ENCODE measurements at regions not wholly inside any gene's neighbourhood (a gene's known extent, or its start where the extent isn't known, plus 50 kb on each side); places are given as distances from the start of the nearest gene placed in this dataset.
A peak's percentile ranks its signal among the peaks of the same experiment; 100 is the strongest.
"Not testable (repeated sequence)": the region's sequence is repeated elsewhere in the genome, so short reads cannot be mapped to it uniquely, and the experiment has no call there.

- DNase-seq; ATAC-seq; intact Hi-C loops (cut with DNase I, micrococcal nuclease): not testable (repeated sequence)
Observed at GRCh38 chr21:5060364-5061083, 5460.9 kb upstream of the TPTE start.

GRCh38 chr21:5064581-5065142, 5456.7 kb upstream of the TPTE start:
- ATAC-seq; intact Hi-C loops (cut with DNase I, micrococcal nuclease): not testable (repeated sequence)
- DNase-seq, result peak in 1 of 2 donors; percentile 4

GRCh38 chr21:5065240-5066211, 5455.9 kb upstream of the TPTE start:
- intact Hi-C loops (cut with DNase I, micrococcal nuclease), result not testable (repeated sequence)
- DNase-seq (peak; percentile 37 to 59), ATAC-seq (peak; percentile 17)

- DNase-seq, result peak in 1 of 2 donors; percentile 1
- intact Hi-C loops (cut with DNase I, micrococcal nuclease); ATAC-seq: not testable (repeated sequence)
Observed at GRCh38 chr21:5066682-5067251, 5454.6 kb upstream of the TPTE start.

GRCh38 chr21:5067326-5068048, 5453.9 kb upstream of the TPTE start:
- DNase-seq, result peak in 1 of 2 donors; percentile 1
- peak; percentile 76 for ATAC-seq
- intact Hi-C loops (cut with DNase I, micrococcal nuclease), result not testable (repeated sequence)

- DNase-seq; intact Hi-C loops (cut with DNase I, micrococcal nuclease): not testable (repeated sequence)
- peak; percentile 60 for ATAC-seq
Observed at GRCh38 chr21:5068649-5069048, 5452.7 kb upstream of the TPTE start.

- DNase-seq; intact Hi-C loops (cut with DNase I, micrococcal nuclease); ATAC-seq: not testable (repeated sequence)
Observed at GRCh38 chr21:5071180-5071579, 5450.2 kb upstream of the TPTE start.

- DNase-seq; intact Hi-C loops (cut with DNase I, micrococcal nuclease): not testable (repeated sequence)
- ATAC-seq, result peak; percentile 75
Observed at GRCh38 chr21:5076854-5077253, 5444.5 kb upstream of the TPTE start.

GRCh38 chr21:5079361-5079760, 5442.0 kb upstream of the TPTE start:
- intact Hi-C loops (cut with DNase I, micrococcal nuclease); ATAC-seq; DNase-seq: not testable (repeated sequence)

GRCh38 chr21:5080015-5080414, 5441.4 kb upstream of the TPTE start:
- DNase-seq; intact Hi-C loops (cut with DNase I, micrococcal nuclease); ATAC-seq: not testable (repeated sequence)

- intact Hi-C loops (cut with DNase I, micrococcal nuclease); ATAC-seq: not testable (repeated sequence)
- peak in 1 of 2 donors; percentile 3 for DNase-seq
Observed at GRCh38 chr21:5084246-5084645, 5437.1 kb upstream of the TPTE start.

- peak; percentile 89 for ATAC-seq
- peak; percentile 56 to 59 for DNase-seq
- intact Hi-C loops (cut with DNase I, micrococcal nuclease), result not testable (repeated sequence)
Observed at GRCh38 chr21:5085456-5085855, 5435.9 kb upstream of the TPTE start.

- intact Hi-C loops (cut with DNase I, micrococcal nuclease); ATAC-seq: not testable (repeated sequence)
- peak in 1 of 2 donors; percentile 47 for DNase-seq
Observed at GRCh38 chr21:5086416-5086815, 5435.0 kb upstream of the TPTE start.

- intact Hi-C loops (cut with DNase I, micrococcal nuclease); DNase-seq: not testable (repeated sequence)
- peak; percentile 42 for ATAC-seq
Observed at GRCh38 chr21:5088820-5089219, 5432.6 kb upstream of the TPTE start.

GRCh38 chr21:5089399-5090089, 5431.8 kb upstream of the TPTE start:
- intact Hi-C loops (cut with DNase I, micrococcal nuclease), result not testable (repeated sequence)
- peak in 1 of 2 donors; percentile 6 for DNase-seq

GRCh38 chr21:5090132-5091079, 5431.0 kb upstream of the TPTE start:
- intact Hi-C loops (cut with DNase I, micrococcal nuclease), result not testable (repeated sequence)
- peak; percentile 25 for ATAC-seq
- DNase-seq, result peak; percentile 7 to 20

More at GRCh38 chr21:5089399-5090089, 5431.8 kb upstream of the TPTE start:
- not testable (repeated sequence) for ATAC-seq
